Epidermal melanocyte (primary cell): ENCODE measurements at regions not wholly inside any gene's neighbourhood (a gene's known extent, or its start where the extent isn't known, plus 50 kb on each side); places are given as distances from the start of the nearest gene placed in this dataset.
"Not testable (repeated sequence)": the region's sequence is repeated elsewhere in the genome, so short reads cannot be mapped to it uniquely, and the experiment has no call there.

ENCODE experiments used
- DNase-seq: peaks from one replicate; pipeline ENCODE4 v3.0.0; 2011; ENCODE audit warnings: low spot score; ENCODE audit not compliant: insufficient read length

GRCh38 chr6:137709424-137710236 lies 157.4 kb upstream of the TNFAIP3 start:
- no peak for DNase-seq

GRCh38 chr6:137711972-137712371 lies 155.1 kb upstream of the TNFAIP3 start:
- no peak for DNase-seq

- DNase-seq = no peak
Measured at GRCh38 chr6:137712587-137712986, 154.5 kb upstream of the TNFAIP3 start.

GRCh38 chr6:137715589-137716045 lies 151.4 kb upstream of the TNFAIP3 start:
- no peak for DNase-seq

- DNase-seq = no peak
Measured at GRCh38 chr6:137717074-137718073, 149.7 kb upstream of the TNFAIP3 start.

GRCh38 chr6:137718903-137719302 lies 148.2 kb upstream of the TNFAIP3 start:
- DNase-seq = not testable (repeated sequence)

GRCh38 chr6:137722749-137723272 lies 144.2 kb upstream of the TNFAIP3 start:
- DNase-seq = no peak

- DNase-seq = no peak
Measured at GRCh38 chr6:137723273-137724017, 143.6 kb upstream of the TNFAIP3 start.

- DNase-seq = no peak
Measured at GRCh38 chr6:137724018-137724403, 143.0 kb upstream of the TNFAIP3 start.

- DNase-seq = no peak
Measured at GRCh38 chr6:137724495-137725211, 142.4 kb upstream of the TNFAIP3 start.

- no peak for DNase-seq
Measured at GRCh38 chr6:137725949-137726348, 141.1 kb upstream of the TNFAIP3 start.

- no peak for DNase-seq
Measured at GRCh38 chr6:137726582-137726981, 140.5 kb upstream of the TNFAIP3 start.

GRCh38 chr6:137727216-137727765 lies 139.8 kb upstream of the TNFAIP3 start:
- no peak for DNase-seq

GRCh38 chr6:137728386-137729349 lies 138.4 kb upstream of the TNFAIP3 start:
- peak; percentile 50 for DNase-seq

GRCh38 chr6:137729866-137730629 lies 137.0 kb upstream of the TNFAIP3 start:
- no peak for DNase-seq

GRCh38 chr6:137731600-137731959 lies 135.5 kb upstream of the TNFAIP3 start:
- no peak for DNase-seq

GRCh38 chr6:137731960-137732616 lies 135.0 kb upstream of the TNFAIP3 start:
- DNase-seq = peak; percentile 20

GRCh38 chr6:137733372-137733771 lies 133.7 kb upstream of the TNFAIP3 start:
- no peak for DNase-seq
